ENCODE measurements at regions not wholly inside any gene's neighbourhood (a gene's known extent, or its start where the extent isn't known, plus 50 kb on each side); places are given as distances from the start of the nearest gene placed in this dataset.

- no peak for TF ChIP-seq CTCF (conservative IDR thresholded peaks at IDR 0.05; ENCODE audit: low read length)
- DNase-seq (ENCODE audit: low read depth) = peak; percentile 25
- no peak overlapping the region for H3K4me3 ChIP-seq (ENCODE audit: low read length)
Observed at GRCh38 chr11:80958987-80959386, 1518.2 kb upstream of the TENM4 start.

GRCh38 chr11:80958361-80958760 lies 1517.5 kb upstream of the TENM4 start:
- DNase-seq (ENCODE audit: low read depth) = peak; percentile 88
- H3K4me3 ChIP-seq (ENCODE audit: low read length) = no peak overlapping the region
- TF ChIP-seq CTCF (conservative IDR thresholded peaks at IDR 0.05; ENCODE audit: low read length) = no peak

GRCh38 chr11:80955588-80955987 lies 1514.8 kb upstream of the TENM4 start:
- no peak for TF ChIP-seq CTCF (conservative IDR thresholded peaks at IDR 0.05; ENCODE audit: low read length)
- DNase-seq (ENCODE audit: low read depth) = no peak

GRCh38 chr11:80948781-80949180 lies 1508.0 kb upstream of the TENM4 start:
- DNase-seq (ENCODE audit: low read depth) = no peak
- TF ChIP-seq CTCF (conservative IDR thresholded peaks at IDR 0.05; ENCODE audit: low read length) = no peak

More at GRCh38 chr11:80955588-80955987, 1514.8 kb upstream of the TENM4 start:
- no peak overlapping the region for H3K4me3 ChIP-seq (ENCODE audit: low read length)

GRCh38 chr11:80944758-80945157 lies 1503.9 kb upstream of the TENM4 start:
- no peak overlapping the region for H3K4me3 ChIP-seq (ENCODE audit: low read length)
- DNase-seq (ENCODE audit: low read depth) = no peak
- no peak for TF ChIP-seq CTCF (conservative IDR thresholded peaks at IDR 0.05; ENCODE audit: low read length)

More at GRCh38 chr11:80948781-80949180, 1508.0 kb upstream of the TENM4 start:
- no peak overlapping the region for H3K4me3 ChIP-seq (ENCODE audit: low read length)

- H3K4me3 ChIP-seq (ENCODE audit: low read length) = no peak overlapping the region
- no peak for DNase-seq (ENCODE audit: low read depth)
- TF ChIP-seq CTCF (conservative IDR thresholded peaks at IDR 0.05; ENCODE audit: low read length) = no peak
Observed at GRCh38 chr11:80943226-80943625, 1502.4 kb upstream of the TENM4 start.

- no peak for TF ChIP-seq CTCF (conservative IDR thresholded peaks at IDR 0.05; ENCODE audit: low read length)
- DNase-seq (ENCODE audit: low read depth) = peak; percentile 13
- no peak overlapping the region for H3K4me3 ChIP-seq (ENCODE audit: low read length)
Observed at GRCh38 chr11:80937842-80938241, 1497.0 kb upstream of the TENM4 start.
